Activated T-cell treated with anti-CD3 and anti-CD28 coated beads, Interleukin-2, amount 50 U/mL, for 72 hours (primary cell): ENCODE measurements at regions not wholly inside any gene's neighbourhood (a gene's known extent, or its start where the extent isn't known, plus 50 kb on each side); places are given as distances from the start of the nearest gene placed in this dataset.

Experiments
- ATAC-seq, 2 donors: fragments of 150-1000 bp; cut with Tn5 transposase; replicated peaks in 1 of 2; 2 replicates each; pipeline ENCODE4 v1.10.0; 2021; ENCODE audit warnings: moderate library complexity in 2 of 2, mild to moderate bottlenecking in 1 of 2
- DNase-seq, 2 donors: peaks; one replicate each; pipeline ENCODE4 v3.0.0; 2021 to 2022; ENCODE audit warnings: mixed read lengths in 1 of 2
- H3K27ac Mint-ChIP-seq: one replicate; pipeline ENCODE4 v1.8.0; 2022; ENCODE audit warnings: mild to moderate bottlenecking, moderate library complexity, mixed read lengths
- H3K27me3 Mint-ChIP-seq: one replicate; pipeline ENCODE4 v1.8.0; 2022; ENCODE audit warnings: low read depth, mixed read lengths
- H3K36me3 Mint-ChIP-seq, 2 donors: one replicate each; pipeline ENCODE4 v1.8.0; 2022; ENCODE audit warnings: mixed read lengths in 2 of 2, mild to moderate bottlenecking in 1 of 2; ENCODE audit not compliant: insufficient read depth in 2 of 2
- H3K4me1 Mint-ChIP-seq: one replicate; pipeline ENCODE4 v1.8.0; 2022; ENCODE audit warnings: low read depth, mixed read lengths
- H3K4me3 Mint-ChIP-seq, 2 donors: one replicate each; pipeline ENCODE4 v1.8.0; 2022; ENCODE audit warnings: mild to moderate bottlenecking in 2 of 2, mixed read lengths in 2 of 2, moderate library complexity in 2 of 2
- H3K9me3 Mint-ChIP-seq, 2 donors: one replicate each; pipeline ENCODE4 v1.8.0; 2022; ENCODE audit warnings: mixed read lengths in 2 of 2

GRCh38 chr13:110097013-110097412 is 209.9 kb downstream of the COL4A1 start:
- peaks cover 3 to 5% of the 10 kb centered on the region in 2 donors for H3K9me3 Mint-ChIP-seq
- H3K27me3 Mint-ChIP-seq: no peaks in the 10 kb centered on the region
- no peaks in the 10 kb centered on the region for H3K4me1 Mint-ChIP-seq
- peaks cover 0 to 6% of the 10 kb centered on the region in 2 donors for H3K36me3 Mint-ChIP-seq
- peak overlapping the region in 1 of 2 donors; percentile 0 for H3K4me3 Mint-ChIP-seq
- ATAC-seq (peak in 1 of 2 donors; percentile 52), DNase-seq (no peak)
- H3K27ac Mint-ChIP-seq: peak overlapping the region; percentile 0

DNA sequence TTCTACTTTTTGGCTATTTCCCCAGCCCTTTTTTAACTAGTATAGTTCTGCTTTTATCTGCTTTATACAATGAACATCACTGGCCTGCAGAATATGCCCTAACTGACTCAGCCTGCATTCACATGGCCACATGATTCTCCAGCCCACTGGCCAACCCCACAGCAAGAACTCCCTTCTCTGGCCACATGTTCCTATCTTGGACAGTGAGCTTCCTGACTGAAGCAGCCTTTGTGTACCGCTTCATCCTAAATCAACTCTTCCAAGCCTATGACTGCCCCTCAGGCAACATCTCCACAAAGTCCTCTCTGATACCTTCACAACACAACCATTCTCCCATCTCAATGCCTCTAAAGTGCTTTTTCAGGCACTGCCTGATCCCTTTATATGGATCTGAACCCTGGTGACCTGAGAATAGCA is 214.1 kb downstream of the COL4A1 start:
- Mint-ChIP-seq H3K27ac (no peak overlapping the region), H3K36me3 (peaks cover 0 to 3% of the 10 kb centered on the region in 2 donors), H3K4me3 (no peak overlapping the region), H3K9me3 (no peaks in the 10 kb centered on the region), H3K27me3 (no peaks in the 10 kb centered on the region), H3K4me1 (no peaks in the 10 kb centered on the region)
- ATAC-seq (no peak), DNase-seq (no peak)

GRCh38 chr13:110089815-110090214 is 217.1 kb downstream of the COL4A1 start:
- no peaks in the 10 kb centered on the region for H3K36me3 Mint-ChIP-seq
- no peaks in the 10 kb centered on the region for H3K9me3 Mint-ChIP-seq
- no peak overlapping the region for H3K4me3 Mint-ChIP-seq
- H3K4me1 Mint-ChIP-seq: no peaks in the 10 kb centered on the region
- H3K27ac Mint-ChIP-seq: no peak overlapping the region
- DNase-seq: no peak
- ATAC-seq: no peak
- no peaks in the 10 kb centered on the region for H3K27me3 Mint-ChIP-seq

- Mint-ChIP-seq H3K27ac (no peak overlapping the region), H3K9me3 (peaks cover 2 to 3% of the 10 kb centered on the region in 2 donors), H3K27me3 (no peaks in the 10 kb centered on the region), H3K36me3 (peaks cover 0 to 1% of the 10 kb centered on the region in 2 donors), H3K4me1 (no peaks in the 10 kb centered on the region), H3K4me3 (no peak overlapping the region)
- DNase-seq: no peak
- ATAC-seq: no peak
These were observed 217.9 kb downstream of the COL4A1 start for GRCh38 chr13:110089100-110089499.

DNA sequence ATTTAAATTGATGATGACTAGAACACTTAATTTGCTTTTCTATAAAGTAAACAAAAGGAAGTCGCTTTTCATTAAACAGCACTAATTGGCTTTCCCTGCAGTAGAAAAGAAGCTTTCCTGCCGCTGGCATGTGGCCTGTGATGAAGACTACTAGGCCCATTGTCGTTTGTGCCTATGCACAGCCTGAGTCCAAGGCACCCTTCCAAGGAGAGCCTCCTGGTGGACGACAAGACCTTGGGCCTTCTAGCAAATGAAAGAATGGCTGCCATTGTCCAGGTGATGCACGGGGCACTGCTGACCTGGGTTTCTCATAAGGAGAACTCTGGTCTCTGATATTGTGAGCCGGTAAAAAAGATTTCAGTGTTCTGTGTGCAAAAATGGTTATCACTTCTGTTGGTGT is 233.0 kb downstream of the COL4A1 start:
- Mint-ChIP-seq H3K27me3 (peaks cover 8% of the 10 kb centered on the region), H3K4me3 (no peak overlapping the region), H3K27ac (no peak overlapping the region), H3K9me3 (peaks cover 1 to 3% of the 10 kb centered on the region in 2 donors), H3K36me3 (peaks cover 0 to 2% of the 10 kb centered on the region in 2 donors), H3K4me1 (no peaks in the 10 kb centered on the region)
- DNase-seq (no peak), ATAC-seq (no peak)

DNA sequence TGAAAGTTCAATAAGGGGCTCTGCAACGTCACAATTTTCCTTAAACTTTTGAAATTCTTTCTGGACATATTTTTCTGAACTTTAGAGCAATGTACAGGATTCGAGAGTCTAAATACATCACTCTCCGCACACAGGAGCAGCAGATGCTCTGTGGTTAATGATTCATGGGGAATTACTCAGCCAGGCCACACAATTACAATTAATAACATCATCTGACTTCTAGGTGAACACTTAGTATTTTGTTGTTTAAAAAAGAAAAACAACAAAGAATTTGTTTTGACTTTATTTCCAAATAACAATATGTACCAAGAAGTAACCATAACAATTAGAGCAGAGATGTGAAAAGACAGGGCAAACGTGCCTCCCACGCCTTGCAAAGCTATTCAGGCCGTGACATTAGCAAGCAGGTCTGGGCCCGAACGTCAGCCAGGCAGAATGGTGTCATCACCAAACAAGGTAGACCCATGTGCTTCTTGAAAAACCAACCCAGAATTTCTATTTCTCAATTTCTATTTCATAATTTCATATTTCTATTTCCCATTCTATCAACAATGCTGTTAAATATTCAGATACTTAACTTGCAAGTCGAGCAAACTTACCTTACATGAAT is 236.3 kb downstream of the COL4A1 start:
- Mint-ChIP-seq H3K4me3 (no peak overlapping the region), H3K27ac (no peak overlapping the region), H3K9me3 (peaks cover 0 to 3% of the 10 kb centered on the region in 2 donors), H3K27me3 (no peaks in the 10 kb centered on the region), H3K36me3 (no peaks in the 10 kb centered on the region), H3K4me1 (no peaks in the 10 kb centered on the region)
- DNase-seq (no peak), ATAC-seq (no peak)

GRCh38 chr13:110070046-110070445 is 236.9 kb downstream of the COL4A1 start:
- Mint-ChIP-seq H3K9me3 (peaks cover 0 to 3% of the 10 kb centered on the region in 2 donors), H3K36me3 (no peaks in the 10 kb centered on the region), H3K27ac (no peak overlapping the region), H3K4me1 (no peaks in the 10 kb centered on the region), H3K4me3 (no peak overlapping the region), H3K27me3 (no peaks in the 10 kb centered on the region)
- ATAC-seq: no peak
- DNase-seq: no peak

DNA sequence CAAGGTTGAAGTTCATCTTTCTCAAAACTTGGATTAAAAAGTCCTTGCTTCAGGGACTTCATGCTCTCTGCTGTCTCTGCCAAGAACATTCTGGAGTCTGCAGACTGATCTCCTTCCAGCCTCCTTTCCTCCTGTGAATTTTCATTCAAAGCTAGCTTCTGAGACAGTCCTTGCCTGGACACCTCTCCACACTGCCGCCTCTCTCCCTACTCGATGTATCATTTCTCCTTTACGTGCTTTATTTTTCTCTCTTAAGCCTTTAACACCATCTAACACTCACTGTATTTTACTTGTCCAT is 238.8 kb downstream of the COL4A1 start:
- ATAC-seq: no peak
- no peak for DNase-seq
- Mint-ChIP-seq H3K27ac (no peak overlapping the region), H3K4me1 (no peaks in the 10 kb centered on the region), H3K4me3 (no peak overlapping the region), H3K27me3 (no peaks in the 10 kb centered on the region), H3K36me3 (no peaks in the 10 kb centered on the region), H3K9me3 (peaks cover 0 to 3% of the 10 kb centered on the region in 2 donors)

- DNase-seq (no peak), ATAC-seq (no peak)
- no peaks in the 10 kb centered on the region for H3K4me1 Mint-ChIP-seq
- no peak overlapping the region for H3K4me3 Mint-ChIP-seq
- no peak overlapping the region for H3K27ac Mint-ChIP-seq
- H3K9me3 Mint-ChIP-seq: peaks cover 0 to 3% of the 10 kb centered on the region in 2 donors
- H3K27me3 Mint-ChIP-seq: no peaks in the 10 kb centered on the region
- no peaks in the 10 kb centered on the region for H3K36me3 Mint-ChIP-seq
These were observed 239.4 kb downstream of the COL4A1 start for GRCh38 chr13:110067355-110068175.

DNA sequence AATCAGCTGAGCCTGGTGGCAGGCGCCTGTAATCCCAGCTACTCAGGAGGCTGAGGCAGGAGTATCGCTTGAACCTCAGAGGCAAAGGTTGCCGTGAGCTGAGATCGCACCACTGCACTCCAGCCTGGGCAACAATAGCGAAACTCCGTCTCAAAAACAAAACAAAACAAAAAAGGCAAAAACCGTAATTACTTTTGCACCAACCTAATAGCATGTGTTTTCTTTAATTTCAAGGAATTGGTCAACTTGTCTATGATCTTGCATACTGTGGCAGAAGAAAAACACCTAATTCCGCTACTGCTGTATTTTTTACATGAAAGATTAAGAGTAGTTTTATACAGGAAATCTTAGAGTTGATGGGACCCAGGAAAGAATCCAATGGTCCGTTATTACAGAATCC is 241.2 kb downstream of the COL4A1 start:
- H3K27me3 Mint-ChIP-seq: no peaks in the 10 kb centered on the region

DNA sequence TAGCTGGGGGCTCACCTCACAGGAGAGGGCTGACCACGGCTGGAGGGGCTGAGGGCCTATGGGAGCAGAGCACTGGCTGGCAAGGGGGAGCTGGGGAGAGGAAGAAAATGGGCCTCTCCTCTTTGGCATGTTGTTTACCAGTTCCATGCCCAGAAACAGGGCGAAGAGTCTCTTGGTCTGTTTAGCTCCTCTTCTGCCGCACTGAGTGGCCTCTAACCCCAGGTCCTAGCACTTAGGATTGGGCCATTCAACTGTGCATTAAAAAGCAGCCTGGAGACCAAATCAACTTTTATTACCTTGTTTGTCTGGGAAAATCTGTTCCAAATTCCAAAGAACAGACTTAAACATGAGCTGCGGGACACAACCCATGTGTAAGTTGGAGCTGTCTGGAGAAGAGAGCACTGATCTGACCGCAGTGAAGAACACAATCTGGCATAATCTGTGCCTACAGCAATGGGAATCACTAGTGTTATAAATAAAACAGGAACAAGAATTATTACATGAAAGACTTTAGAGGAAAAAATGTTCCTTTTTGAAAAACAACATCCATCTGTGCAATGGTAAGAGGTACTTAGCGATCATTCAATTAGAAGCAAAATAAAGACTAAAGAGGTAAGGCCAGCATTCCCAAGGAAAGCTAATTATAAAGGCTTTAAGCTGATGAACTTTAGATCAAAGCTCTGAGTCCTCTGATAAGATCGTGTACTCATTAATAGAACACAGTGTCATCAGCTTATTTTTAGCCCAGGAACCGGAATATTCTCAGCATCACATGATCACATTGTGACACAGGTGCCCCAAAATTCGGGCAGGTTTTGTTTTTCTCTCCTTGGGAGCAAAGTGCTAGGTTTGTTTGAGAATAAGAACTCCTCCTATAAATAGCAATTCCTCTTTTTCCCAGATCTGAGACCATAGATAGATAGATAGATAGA is 243.2 kb downstream of the COL4A1 start:
- ATAC-seq: no peak

More for the DNA sequence above, 241.2 kb downstream of the COL4A1 start:
- no peaks in the 10 kb centered on the region for H3K4me1 Mint-ChIP-seq
- no peak for ATAC-seq
- no peak overlapping the region for H3K4me3 Mint-ChIP-seq
- no peaks in the 10 kb centered on the region for H3K36me3 Mint-ChIP-seq
- H3K27ac Mint-ChIP-seq: no peak overlapping the region
- DNase-seq: no peak
- H3K9me3 Mint-ChIP-seq: peaks cover 0 to 3% of the 10 kb centered on the region in 2 donors

GRCh38 chr13:110062777-110063442 is 244.0 kb downstream of the COL4A1 start:
- Mint-ChIP-seq H3K27ac (no peak overlapping the region), H3K4me3 (no peak overlapping the region), H3K36me3 (no peaks in the 10 kb centered on the region), H3K9me3 (peaks cover 0 to 3% of the 10 kb centered on the region in 2 donors), H3K4me1 (no peaks in the 10 kb centered on the region), H3K27me3 (no peaks in the 10 kb centered on the region)
- ATAC-seq (no peak), DNase-seq (no peak)

More for the DNA sequence above, 243.2 kb downstream of the COL4A1 start:
- Mint-ChIP-seq H3K36me3 (no peaks in the 10 kb centered on the region), H3K4me3 (no peak overlapping the region), H3K27me3 (no peaks in the 10 kb centered on the region), H3K27ac (no peak overlapping the region), H3K4me1 (no peaks in the 10 kb centered on the region), H3K9me3 (peaks cover 0 to 3% of the 10 kb centered on the region in 2 donors)
- DNase-seq: no peak
